Spleen (tissue), 11 donors: ENCODE measurements at regions not wholly inside any gene's neighbourhood (a gene's known extent, or its start where the extent isn't known, plus 50 kb on each side); places are given as distances from the start of the nearest gene placed in this dataset.

Experiments
- DNase-seq: peaks from one replicate; pipeline ENCODE4 v3.0.0-alpha.2; 2020
- H3K27ac ChIP-seq, 8 donors: fragments of 200-600 bp; sonication (generic) in 7 of 8; 1 replicate in 4 of 8; 2 replicates in 4 of 8; pipeline versions ENCODE4 v1.5.0 to v1.8.0; 2016 to 2021; ENCODE audit warnings: inconsistent platforms in 4 of 8, mild to moderate bottlenecking in 4 of 8, moderate library complexity in 1 of 8
- H3K27me3 ChIP-seq, 7 donors: fragments of 200-600 bp; sonication (generic) in 6 of 7; replicated peaks in 1 of 7; 1 replicate in 4 of 7; 2 replicates in 3 of 7; pipeline versions ENCODE4 v1.5.0 to v1.8.0; 2016 to 2021; ENCODE audit warnings: inconsistent platforms in 3 of 7, mild to moderate bottlenecking in 1 of 7
- H3K36me3 ChIP-seq, 6 donors: fragments of 200-600 bp; sonication (generic) in 5 of 6; 1 replicate in 4 of 6; 2 replicates in 2 of 6; pipeline versions ENCODE4 v1.5.0 to v1.8.0; 2016 to 2021; ENCODE audit warnings: inconsistent platforms in 2 of 6
- H3K4me1 ChIP-seq, 6 donors: fragments of 200-600 bp; sonication (generic) in 5 of 6; 1 replicate in 3 of 6; 2 replicates in 3 of 6; pipeline versions ENCODE4 v1.5.0 to v1.8.0; 2016 to 2021; ENCODE audit warnings: inconsistent platforms in 3 of 6
- H3K4me3 ChIP-seq, 8 donors: fragments of 200-600 bp; sonication (generic) in 7 of 8; 1 replicate in 4 of 8; 2 replicates in 4 of 8; pipeline versions ENCODE4 v1.5.0 to v1.8.0; 2016 to 2021; ENCODE audit warnings: inconsistent platforms in 4 of 8, mild to moderate bottlenecking in 4 of 8, moderate library complexity in 2 of 8
- H3K9me3 ChIP-seq, 8 donors: fragments of 200-600 bp; sonication (generic) in 7 of 8; 1 replicate in 4 of 8; 2 replicates in 4 of 8; pipeline versions ENCODE4 v1.5.0 to v1.8.0; 2016 to 2021; ENCODE audit warnings: inconsistent platforms in 4 of 8
- CTCF ChIP-seq, 11 experiments: fragments of 200-600 bp in 7 of 11; fragments of 450-650 bp in 4 of 11; sonication (generic) in 4 of 11; IDR thresholded peaks in 8 of 11; conservative IDR thresholded peaks in 3 of 11; 1 replicate in 7 of 11; 2 replicates in 4 of 11; pipeline versions ENCODE4 v1.4.0 to v1.8.0; 2016 to 2021; ENCODE audit warnings: antibody characterized with exemption in 11 of 11, inconsistent platforms in 4 of 11, mild to moderate bottlenecking in 1 of 11
- POLR2A ChIP-seq, 3 donors: fragments of 450-650 bp; IDR thresholded peaks; one replicate each; pipeline ENCODE4 v1.5.1; 2017; ENCODE audit warnings: antibody characterized with exemption in 3 of 3, mild to moderate bottlenecking in 1 of 3
- POLR2AphosphoS5 ChIP-seq, 3 donors: sonication (generic); formaldehyde crosslinking; IDR thresholded peaks; one replicate each; pipeline ENCODE4 v1.5.1; 2017; ENCODE audit warnings: antibody characterized with exemption in 3 of 3
- WGBS, 5 donors: extraction: QIAGEN DNeasy Blood & Tissue Kit in 3 of 5; methylation state at CpG; one replicate each; pipeline versions ENCODE4 v1.1.5 to v1.1.7; 2013 to 2018; 5-methylcytosine and 5-hydroxymethylcytosine counted together
- intact Hi-C: fragments of 100-400 bp; cut with DNase I; formaldehyde crosslinking; loops from one replicate; pipeline ENCODE4 v1.15.0; 2023; ENCODE audit warnings: low total_unique reads
- donor health status: healthy with polysubstance abuse.
- donor health status: DM: no; HTN: no; CAD: no; lungs with moderate emphysema.
- donor health status: DM: no; HTN: no; CAD: no.
- donor health status: Bipolar disorder and iron deficiency.
- donor health status: healthy.
- donor health status: DM: no; HTN: no; CAD: no.
- donor health status: DM: yes; HTN: yes; CAD: no.

- Histone ChIP-seq H3K9me3 (no peaks in the 10 kb centered on the region), H3K36me3 (no peaks in the 10 kb centered on the region), H3K27me3 (no peaks in the 10 kb centered on the region), H3K4me1 (no peaks in the 10 kb centered on the region), H3K27ac (no peak overlapping the region), H3K4me3 (no peak overlapping the region)
- TF ChIP-seq CTCF (IDR thresholded peaks at IDR 0.05 in 8 of 11, conservative IDR thresholded peaks at IDR 0.05 in 3 of 11) (no peak), POLR2AphosphoS5 (IDR thresholded peaks at IDR 0.05) (no peak), POLR2A (IDR thresholded peaks at IDR 0.05) (no peak)
- no peak for DNase-seq
- WGBS, 5 donors: 83 to 91% (median 87%) methylated on average over 3 of the region's 3 CpGs
- intact Hi-C loops: no loop called here
These were observed 486.6 kb downstream of the ARHGEF28 start for GRCh38 chr5:74112372-74113195.

- DNase-seq: no peak
- TF ChIP-seq POLR2A (IDR thresholded peaks at IDR 0.05) (no peak), CTCF (IDR thresholded peaks at IDR 0.05 in 8 of 11, conservative IDR thresholded peaks at IDR 0.05 in 3 of 11) (no peak), POLR2AphosphoS5 (IDR thresholded peaks at IDR 0.05) (no peak)
- Histone ChIP-seq H3K4me3 (no peak overlapping the region), H3K27ac (no peak overlapping the region), H3K4me1 (no peaks in the 10 kb centered on the region), H3K36me3 (no peaks in the 10 kb centered on the region), H3K27me3 (no peaks in the 10 kb centered on the region), H3K9me3 (no peaks in the 10 kb centered on the region)
- 67 to 76% (median 69%) methylated on average over 2 of the region's 2 CpGs for WGBS, 5 donors
- intact Hi-C loops: no loop called here
These were observed 485.8 kb downstream of the ARHGEF28 start for GRCh38 chr5:74111764-74112163.

GRCh38 chr5:74109344-74109743, 483.3 kb downstream of the ARHGEF28 start:
- H3K27ac ChIP-seq: no peak overlapping the region
- DNase-seq: no peak
- WGBS, 5 donors: 72 to 92% (median 89%) methylated on average over 4 of the region's 4 CpGs
- H3K4me1 ChIP-seq: no peaks in the 10 kb centered on the region
- no peak overlapping the region for H3K4me3 ChIP-seq
- H3K36me3 ChIP-seq: no peaks in the 10 kb centered on the region
- intact Hi-C loops: no loop called here
- TF ChIP-seq POLR2AphosphoS5 (IDR thresholded peaks at IDR 0.05) (no peak), CTCF (IDR thresholded peaks at IDR 0.05 in 8 of 11, conservative IDR thresholded peaks at IDR 0.05 in 3 of 11) (no peak), POLR2A (IDR thresholded peaks at IDR 0.05) (no peak)
- H3K27me3 ChIP-seq: no peaks in the 10 kb centered on the region
- no peaks in the 10 kb centered on the region for H3K9me3 ChIP-seq

- intact Hi-C loops: no loop called here
- Histone ChIP-seq H3K4me3 (no peak overlapping the region), H3K36me3 (no peaks in the 10 kb centered on the region), H3K9me3 (no peaks in the 10 kb centered on the region), H3K27me3 (no peaks in the 10 kb centered on the region), H3K4me1 (peaks cover 0 to 4% (median 0%) of the 10 kb centered on the region in 6 donors), H3K27ac (no peak overlapping the region)
- no peak for TF ChIP-seq POLR2AphosphoS5 (IDR thresholded peaks at IDR 0.05)
- TF ChIP-seq CTCF (IDR thresholded peaks at IDR 0.05 in 8 of 11, conservative IDR thresholded peaks at IDR 0.05 in 3 of 11): no peak
- TF ChIP-seq POLR2A (IDR thresholded peaks at IDR 0.05): no peak
- DNase-seq: no peak
These were observed 481.9 kb downstream of the ARHGEF28 start for GRCh38 chr5:74107899-74108298.
